ENCODE measurements at regions not wholly inside any gene's neighbourhood (a gene's known extent, or its start where the extent isn't known, plus 50 kb on each side); places are given as distances from the start of the nearest gene placed in this dataset.

- TF ChIP-seq CTCF (IDR thresholded peaks at IDR 0.05) = no peak
Measured at GRCh38 chr5:83001796-83002381, 75.3 kb downstream of the TMEM167A start.

DNA sequence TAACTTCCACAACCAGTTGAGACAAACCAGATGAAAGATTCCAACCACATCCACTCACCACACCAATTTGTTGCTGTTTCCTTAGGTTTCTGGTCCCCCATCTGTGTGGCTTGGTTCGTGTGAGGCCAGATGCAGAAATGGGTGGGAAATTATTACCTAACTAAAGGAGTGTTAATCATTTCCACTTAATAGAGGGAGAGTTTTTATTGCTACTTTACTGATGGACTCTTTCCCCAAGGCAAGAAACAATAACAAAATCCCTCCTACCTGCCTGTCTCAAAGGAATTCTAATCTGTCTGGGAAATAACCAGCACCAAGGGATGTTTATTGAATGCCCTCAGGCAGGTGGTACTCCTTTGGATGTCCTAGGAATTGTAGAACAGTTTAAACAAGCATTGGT is 76.3 kb downstream of the TMEM167A start:
- TF ChIP-seq CTCF (IDR thresholded peaks at IDR 0.05) = no peak

- no peak for TF ChIP-seq CTCF (IDR thresholded peaks at IDR 0.05)
Measured at GRCh38 chr5:83000428-83000827, 76.8 kb downstream of the TMEM167A start.

GRCh38 chr5:82993416-82993815 is 83.8 kb downstream of the TMEM167A start:
- no peak for TF ChIP-seq CTCF (IDR thresholded peaks at IDR 0.05)

GRCh38 chr5:82992646-82993045 is 84.5 kb downstream of the TMEM167A start:
- no peak for TF ChIP-seq CTCF (IDR thresholded peaks at IDR 0.05)

DNA sequence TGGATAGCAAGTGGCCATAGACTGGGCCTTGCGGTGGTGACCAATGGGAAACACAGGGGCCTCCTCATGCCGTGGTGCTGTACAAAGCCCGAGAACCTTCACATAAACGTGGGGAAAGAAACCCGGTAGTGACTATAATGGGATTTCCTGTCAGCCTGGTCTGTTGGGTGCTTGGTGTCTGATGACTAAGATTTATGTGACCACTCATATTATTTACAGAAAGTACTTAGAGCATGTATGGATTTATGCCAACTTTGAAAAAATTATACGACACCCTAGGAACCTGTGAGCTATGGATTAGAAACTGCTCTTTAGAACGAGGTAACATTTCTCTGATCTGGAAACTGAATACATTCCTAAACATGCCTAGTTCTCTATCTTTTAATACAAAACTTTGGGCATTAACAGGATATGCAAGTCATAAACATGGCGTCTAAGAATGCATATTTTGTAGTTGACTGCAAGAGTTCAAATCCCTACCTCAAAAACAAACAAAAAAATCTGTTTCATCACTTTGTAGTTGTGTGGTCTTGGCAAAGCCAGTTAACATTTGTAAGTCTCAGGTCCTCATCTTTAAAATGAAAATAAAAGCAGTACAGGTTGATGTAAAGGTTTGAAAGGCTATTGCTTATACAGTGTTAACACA is 85.4 kb downstream of the TMEM167A start:
- no peak for TF ChIP-seq CTCF (IDR thresholded peaks at IDR 0.05)

- no peak for TF ChIP-seq CTCF (IDR thresholded peaks at IDR 0.05)
Measured at GRCh38 chr5:82991059-82991458, 86.1 kb downstream of the TMEM167A start.

GRCh38 chr5:82987188-82987587 is 90.0 kb downstream of the TMEM167A start:
- TF ChIP-seq CTCF (IDR thresholded peaks at IDR 0.05) = no peak
